GM23248 (cell line): ENCODE measurements at regions not wholly inside any gene's neighbourhood (a gene's known extent, or its start where the extent isn't known, plus 50 kb on each side); places are given as distances from the start of the nearest gene placed in this dataset.

Experiments used
- EZH2 ChIP-seq: fragments of 200-600 bp; sonication (generic); IDR thresholded peaks from 2 replicates; pipeline ENCODE4 v1.6.1; 2018; ENCODE audit warnings: antibody characterized with exemption, mild to moderate bottlenecking; ENCODE audit not compliant: insufficient read depth, poor library complexity, severe bottlenecking
- EZH2phosphoT487 ChIP-seq: fragments of 200-600 bp; sonication (generic); IDR thresholded peaks from 2 replicates; pipeline ENCODE4 v1.6.1; 2018; ENCODE audit warnings: antibody characterized with exemption, moderate library complexity, mild to moderate bottlenecking, low read depth; ENCODE audit not compliant: insufficient read depth

DNA sequence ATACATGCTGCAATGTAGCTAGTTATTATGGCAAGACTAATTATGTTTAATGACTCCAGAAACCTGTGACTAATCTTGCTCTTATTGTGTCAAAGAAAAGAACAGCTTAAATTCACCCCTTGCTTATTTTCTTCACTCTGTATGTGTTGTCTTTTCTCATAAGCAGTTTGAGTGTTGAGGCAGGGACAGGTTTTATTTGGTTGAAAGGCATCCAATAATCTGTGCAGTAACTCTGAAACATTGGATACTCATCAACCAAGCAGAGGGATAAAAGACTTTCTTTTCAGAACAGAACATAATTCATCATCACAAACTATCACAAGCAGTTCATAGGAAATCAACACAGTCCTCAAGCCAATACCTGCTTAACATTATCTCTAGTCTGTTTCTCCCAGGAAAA, 797.6 kb upstream of the MBL2 start:
- TF ChIP-seq EZH2 (no peak), EZH2phosphoT487 (no peak)
